Upper lobe of right lung (tissue), 1 donor: ENCODE measurements at regions not wholly inside any gene's neighbourhood (a gene's known extent, or its start where the extent isn't known, plus 50 kb on each side); places are given as distances from the start of the nearest gene placed in this dataset.

Experiments
- ATAC-seq: fragments of 200-7000 bp; cut with Tn5 transposase; one replicate; pipeline ENCODE4 v1.9.1; 2020; ENCODE audit warnings: mild to moderate bottlenecking, moderate library complexity
- DNase-seq: peaks from one replicate; pipeline ENCODE4 v3.0.0-alpha.2; 2020
- H3K27ac ChIP-seq: fragments of 200-600 bp; one replicate; pipeline ENCODE4 v1.8.0; 2022
- H3K27me3 ChIP-seq: fragments of 200-600 bp; one replicate; pipeline ENCODE4 v1.8.0; 2022; ENCODE audit warnings: mild to moderate bottlenecking
- H3K36me3 ChIP-seq: fragments of 200-600 bp; one replicate; pipeline ENCODE4 v1.8.0; 2022
- H3K4me1 ChIP-seq: fragments of 200-600 bp; one replicate; pipeline ENCODE4 v1.8.0; 2022
- H3K4me3 ChIP-seq: fragments of 200-600 bp; one replicate; pipeline ENCODE4 v1.8.0; 2022; ENCODE audit warnings: mild to moderate bottlenecking
- H3K9me3 ChIP-seq: fragments of 200-600 bp; one replicate; pipeline ENCODE4 v1.8.0; 2022
- intact Hi-C: fragments of 100-400 bp; cut with DNase I; formaldehyde crosslinking; loops from one replicate; pipeline ENCODE4 v1.11.0; 2022
- TF ChIP-seq, protein P1 (sequence below): fragments of 200-600 bp; IDR thresholded peaks from one replicate; pipeline ENCODE4 v1.8.0; 2022; ENCODE audit warnings: antibody characterized with exemption
- donor health status: DM: no; HTN: yes; CAD: no; lungs with severe emphysema.

- no peak for ATAC-seq
- TF ChIP-seq, protein P1, sequence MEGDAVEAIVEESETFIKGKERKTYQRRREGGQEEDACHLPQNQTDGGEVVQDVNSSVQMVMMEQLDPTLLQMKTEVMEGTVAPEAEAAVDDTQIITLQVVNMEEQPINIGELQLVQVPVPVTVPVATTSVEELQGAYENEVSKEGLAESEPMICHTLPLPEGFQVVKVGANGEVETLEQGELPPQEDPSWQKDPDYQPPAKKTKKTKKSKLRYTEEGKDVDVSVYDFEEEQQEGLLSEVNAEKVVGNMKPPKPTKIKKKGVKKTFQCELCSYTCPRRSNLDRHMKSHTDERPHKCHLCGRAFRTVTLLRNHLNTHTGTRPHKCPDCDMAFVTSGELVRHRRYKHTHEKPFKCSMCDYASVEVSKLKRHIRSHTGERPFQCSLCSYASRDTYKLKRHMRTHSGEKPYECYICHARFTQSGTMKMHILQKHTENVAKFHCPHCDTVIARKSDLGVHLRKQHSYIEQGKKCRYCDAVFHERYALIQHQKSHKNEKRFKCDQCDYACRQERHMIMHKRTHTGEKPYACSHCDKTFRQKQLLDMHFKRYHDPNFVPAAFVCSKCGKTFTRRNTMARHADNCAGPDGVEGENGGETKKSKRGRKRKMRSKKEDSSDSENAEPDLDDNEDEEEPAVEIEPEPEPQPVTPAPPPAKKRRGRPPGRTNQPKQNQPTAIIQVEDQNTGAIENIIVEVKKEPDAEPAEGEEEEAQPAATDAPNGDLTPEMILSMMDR: no peak
- Histone ChIP-seq H3K4me3 (no peak overlapping the region), H3K9me3 (no peaks in the 10 kb centered on the region), H3K27ac (no peak overlapping the region), H3K27me3 (no peaks in the 10 kb centered on the region), H3K4me1 (no peaks in the 10 kb centered on the region), H3K36me3 (no peaks in the 10 kb centered on the region)
- intact Hi-C loops: no loop called here
- DNase-seq: no peak
Observed at GRCh38 chr6:115768500-115768899, 292.2 kb downstream of the FRK start.

DNA sequence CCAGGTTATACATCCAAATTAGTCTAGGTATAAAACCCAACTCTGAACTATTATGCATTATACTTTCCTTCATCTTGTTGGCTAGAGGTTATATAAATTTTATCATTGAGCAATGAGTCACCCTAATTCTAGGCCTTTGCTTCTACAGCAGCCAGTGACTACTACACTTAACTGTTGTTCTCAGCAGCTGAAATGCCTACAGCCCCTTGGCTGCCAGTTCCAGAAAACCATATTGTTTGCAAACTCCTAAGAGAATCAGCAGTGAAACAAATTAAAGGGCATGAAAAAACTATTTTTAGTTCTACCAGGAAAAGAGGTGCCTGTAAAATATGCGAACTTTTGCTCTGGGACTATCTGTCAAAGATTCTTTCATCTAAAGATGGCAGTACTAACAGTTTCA is 292.8 kb downstream of the FRK start:
- Histone ChIP-seq H3K4me3 (no peak overlapping the region), H3K27ac (no peak overlapping the region), H3K4me1 (no peaks in the 10 kb centered on the region), H3K27me3 (no peaks in the 10 kb centered on the region), H3K36me3 (no peaks in the 10 kb centered on the region), H3K9me3 (no peaks in the 10 kb centered on the region)
- TF ChIP-seq, protein P1: no peak
- ATAC-seq: no peak
- no peak for DNase-seq
- intact Hi-C loops: no loop called here

- intact Hi-C loops: no loop called here
- ATAC-seq (no peak), DNase-seq (no peak)
- H3K27ac ChIP-seq: no peak overlapping the region
- H3K9me3 ChIP-seq: no peaks in the 10 kb centered on the region
- H3K4me3 ChIP-seq: no peak overlapping the region
- TF ChIP-seq, protein P1: no peak
- H3K27me3 ChIP-seq: no peaks in the 10 kb centered on the region
- H3K4me1 ChIP-seq: no peaks in the 10 kb centered on the region
- H3K36me3 ChIP-seq: no peaks in the 10 kb centered on the region
Observed at GRCh38 chr6:115766745-115767462, 293.8 kb downstream of the FRK start.

- TF ChIP-seq, protein P1: no peak
- no peak for DNase-seq
- no peaks in the 10 kb centered on the region for H3K36me3 ChIP-seq
- H3K27ac ChIP-seq: no peak overlapping the region
- no peak for ATAC-seq
- intact Hi-C loops: no loop called here
- H3K4me1 ChIP-seq: no peaks in the 10 kb centered on the region
- H3K27me3 ChIP-seq: no peaks in the 10 kb centered on the region
- no peaks in the 10 kb centered on the region for H3K9me3 ChIP-seq
- no peak overlapping the region for H3K4me3 ChIP-seq
Observed at GRCh38 chr6:115765966-115766365, 294.7 kb downstream of the FRK start.

DNA sequence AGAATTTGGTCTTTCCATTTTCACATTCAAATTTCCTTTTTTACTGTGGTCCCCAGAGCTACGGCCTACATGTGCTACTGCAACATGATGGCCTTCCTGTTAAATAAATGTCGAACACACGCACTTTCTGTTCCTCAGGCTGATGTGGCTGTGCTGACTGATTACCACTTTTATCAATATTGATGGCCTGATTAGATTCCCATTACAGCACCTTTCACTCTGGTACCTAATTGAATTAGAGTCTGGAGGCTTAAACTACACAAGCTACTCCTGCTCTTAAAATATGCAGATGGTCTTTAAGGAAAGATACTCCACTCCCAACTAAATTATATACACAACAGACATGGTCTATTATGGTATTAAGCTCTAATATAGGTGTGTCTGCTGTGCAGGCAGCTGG is 301.6 kb downstream of the FRK start:
- ATAC-seq (no peak), DNase-seq (no peak)
- intact Hi-C loops: no loop called here
- no peaks in the 10 kb centered on the region for H3K36me3 ChIP-seq
- TF ChIP-seq, protein P1: no peak
- no peak overlapping the region for H3K27ac ChIP-seq
- H3K9me3 ChIP-seq: no peaks in the 10 kb centered on the region
- H3K4me1 ChIP-seq: no peaks in the 10 kb centered on the region
- H3K4me3 ChIP-seq: no peak overlapping the region
- no peaks in the 10 kb centered on the region for H3K27me3 ChIP-seq

DNA sequence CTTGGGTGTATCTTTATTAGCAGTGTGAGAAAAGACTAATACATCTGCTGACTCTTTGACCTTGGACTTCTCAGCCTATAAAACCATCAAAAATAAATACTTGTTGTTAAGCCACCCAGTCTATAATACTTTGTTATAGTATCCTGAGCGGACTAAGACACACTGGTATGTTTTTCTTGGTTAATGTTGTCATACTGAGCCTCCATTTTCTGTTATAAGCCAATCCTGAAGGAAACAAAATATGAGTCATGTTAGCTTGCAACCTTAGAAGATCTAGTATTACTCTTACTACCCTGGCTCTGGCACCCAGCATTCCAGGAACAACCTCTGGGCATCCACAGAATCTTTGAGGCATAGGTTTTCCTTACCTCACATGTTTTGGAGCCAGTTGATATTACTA is 307.2 kb downstream of the FRK start:
- H3K4me3 ChIP-seq: no peak overlapping the region
- intact Hi-C loops: no loop called here
- no peaks in the 10 kb centered on the region for H3K27me3 ChIP-seq
- no peak for ATAC-seq
- H3K27ac ChIP-seq: no peak overlapping the region
- no peaks in the 10 kb centered on the region for H3K36me3 ChIP-seq
- H3K4me1 ChIP-seq: no peaks in the 10 kb centered on the region
- no peak for DNase-seq
- TF ChIP-seq, protein P1: no peak
- no peaks in the 10 kb centered on the region for H3K9me3 ChIP-seq
